DMS153 treated with DMSO at 0.1 percent for 48 hours (cell line): ENCODE measurements at regions not wholly inside any gene's neighbourhood (a gene's known extent, or its start where the extent isn't known, plus 50 kb on each side); places are given as distances from the start of the nearest gene placed in this dataset.
"Not testable (repeated sequence)": the region's sequence is repeated elsewhere in the genome, so short reads cannot be mapped to it uniquely, and the experiment has no call there.

Experiments
- DNase-seq: peaks from one replicate; lab custom pipeline; 2025; ENCODE audit not compliant: unreplicated experiment; lab: John Stamatoyannopoulos, UW

GRCh38 chr18:1039421-1039820 is 134.8 kb downstream of the ADCYAP1 start:
- DNase-seq = no peak

- not testable (repeated sequence) for DNase-seq
Measured at GRCh38 chr18:1043039-1043438, 138.4 kb downstream of the ADCYAP1 start.

DNA sequence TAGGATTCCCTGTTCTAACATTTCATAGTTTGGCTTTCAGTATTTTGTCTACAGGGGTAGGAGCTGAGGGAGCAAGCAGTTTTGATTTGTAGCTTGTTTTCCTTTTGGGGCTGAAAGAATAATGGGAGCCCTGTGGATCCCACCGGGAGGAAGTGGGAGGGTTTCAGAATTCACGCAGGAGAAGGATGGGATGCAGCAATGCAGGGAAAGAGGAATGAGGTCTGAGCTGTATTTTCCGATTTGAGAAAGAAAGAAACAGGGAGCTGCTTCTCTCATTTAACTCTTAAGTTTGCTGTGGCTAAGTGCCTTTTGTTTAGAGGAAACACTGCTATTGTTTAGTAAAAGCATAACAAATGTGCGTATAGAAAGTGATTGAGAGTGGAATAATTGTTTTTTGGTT is 141.0 kb downstream of the ADCYAP1 start:
- DNase-seq = no peak

DNA sequence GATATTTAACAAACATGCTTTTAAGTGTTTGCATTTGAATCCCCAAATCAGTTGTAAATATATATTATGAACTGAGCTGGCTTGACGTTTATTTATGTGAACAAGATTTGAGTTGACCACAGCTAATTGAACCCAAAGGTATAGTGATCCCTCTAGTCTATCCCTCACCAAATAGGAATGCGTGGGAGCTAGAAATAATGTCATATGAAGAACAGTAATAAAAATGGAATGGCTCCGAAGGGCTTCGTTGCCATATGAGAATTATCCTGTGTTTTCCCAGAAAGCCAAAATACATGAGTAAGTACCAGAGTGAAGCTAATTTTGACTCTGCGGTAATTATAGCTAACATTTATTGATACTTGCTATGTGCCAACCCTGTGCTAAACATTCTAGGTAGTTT is 142.7 kb downstream of the ADCYAP1 start:
- no peak for DNase-seq

DNA sequence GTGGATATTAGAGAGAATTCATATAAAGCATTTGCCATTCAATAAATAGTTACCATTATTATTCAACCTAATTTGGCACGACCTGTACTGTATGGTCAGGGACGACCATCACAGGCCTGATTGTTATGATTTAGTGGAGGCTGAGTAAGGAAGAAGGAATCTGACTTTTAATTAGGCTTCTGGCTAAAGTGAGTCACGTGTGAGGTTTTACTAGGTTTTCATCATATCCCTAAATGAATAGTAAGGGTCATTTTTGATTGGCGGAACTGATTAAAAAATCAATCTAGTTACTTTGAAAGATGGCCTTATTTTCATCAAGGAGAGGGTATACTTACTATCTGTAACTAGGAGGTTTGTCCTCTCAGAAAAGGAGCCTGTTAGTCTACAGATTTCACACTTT is 143.4 kb downstream of the ADCYAP1 start:
- DNase-seq = no peak

- no peak for DNase-seq
Measured at GRCh38 chr18:1049173-1049572, 144.5 kb downstream of the ADCYAP1 start.

DNA sequence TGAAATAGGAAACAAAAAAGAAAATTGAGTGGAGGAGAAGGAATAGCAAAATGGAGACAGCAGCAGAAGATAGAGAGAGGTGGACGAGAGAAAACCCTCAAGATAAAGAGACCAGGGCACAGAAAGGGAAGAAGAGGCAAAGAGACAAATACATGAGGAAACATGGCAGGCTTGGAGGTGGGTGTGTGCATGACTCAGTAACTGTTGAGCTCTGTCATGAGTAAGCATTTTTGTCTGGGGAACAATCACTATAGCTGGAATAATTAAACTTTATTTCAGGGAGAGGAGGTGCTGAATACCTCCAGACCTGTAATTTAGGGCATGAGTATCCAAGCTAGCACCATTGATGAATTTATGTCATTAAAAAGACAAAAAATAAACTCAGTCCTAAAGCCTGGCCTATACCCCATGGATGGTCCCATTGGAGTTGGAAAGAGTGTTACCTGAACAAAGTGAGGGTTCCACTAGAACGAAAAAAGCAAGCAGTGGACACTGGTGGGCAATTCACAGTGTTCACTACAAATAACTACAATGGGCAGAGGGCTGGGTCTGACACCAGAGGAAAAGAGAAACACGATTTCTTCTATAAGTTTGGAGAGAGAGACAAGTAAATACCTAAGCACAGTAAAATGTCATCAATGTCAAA is 145.5 kb downstream of the ADCYAP1 start:
- DNase-seq = no peak

- no peak for DNase-seq
Measured at GRCh38 chr18:1052301-1052700, 147.6 kb downstream of the ADCYAP1 start.

DNA sequence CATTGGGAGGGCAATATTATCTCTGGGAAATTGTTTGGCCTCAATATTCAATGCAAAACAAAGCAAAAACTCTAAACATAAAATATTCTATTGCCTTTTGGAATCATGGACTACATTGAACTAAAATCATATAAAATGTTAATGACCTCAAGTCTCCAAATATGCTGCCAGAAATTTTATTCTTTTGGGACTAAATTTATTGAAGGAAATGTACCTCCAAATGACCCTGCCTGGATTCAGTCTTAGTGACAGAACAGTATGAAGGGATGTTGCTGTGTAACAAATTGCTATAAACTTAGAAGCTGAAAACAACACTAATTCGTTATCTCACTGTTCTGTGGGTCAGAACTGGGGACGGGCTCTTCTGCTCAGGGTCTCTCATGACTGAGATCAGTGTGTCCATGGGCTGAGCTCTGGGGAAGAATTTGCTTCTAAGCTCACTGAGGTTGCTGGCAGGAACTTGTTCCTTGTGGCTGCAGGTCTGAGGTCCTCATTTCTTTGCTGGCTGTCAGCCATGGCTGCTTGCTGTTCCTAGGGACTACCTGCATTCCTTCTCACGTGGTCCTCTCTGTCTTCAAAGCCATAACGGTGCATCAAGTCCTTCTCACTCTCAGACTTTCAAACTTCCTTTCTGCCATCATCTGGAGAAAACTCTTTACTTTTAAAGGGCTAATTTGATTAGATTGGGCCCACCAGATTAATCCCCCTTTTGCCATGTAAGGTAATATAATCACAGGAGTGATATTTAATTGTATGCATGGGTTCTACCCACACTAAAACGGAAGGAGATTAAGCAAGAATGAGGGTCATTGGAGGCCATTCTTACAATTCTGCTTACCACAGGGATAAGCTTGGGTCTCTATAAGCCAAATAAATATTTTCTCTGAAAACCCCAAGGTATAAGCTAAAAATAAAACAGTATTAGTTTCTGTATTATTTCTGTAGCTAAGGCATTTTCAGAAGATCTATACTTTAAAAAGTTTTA is 149.0 kb downstream of the ADCYAP1 start:
- DNase-seq = no peak

DNA sequence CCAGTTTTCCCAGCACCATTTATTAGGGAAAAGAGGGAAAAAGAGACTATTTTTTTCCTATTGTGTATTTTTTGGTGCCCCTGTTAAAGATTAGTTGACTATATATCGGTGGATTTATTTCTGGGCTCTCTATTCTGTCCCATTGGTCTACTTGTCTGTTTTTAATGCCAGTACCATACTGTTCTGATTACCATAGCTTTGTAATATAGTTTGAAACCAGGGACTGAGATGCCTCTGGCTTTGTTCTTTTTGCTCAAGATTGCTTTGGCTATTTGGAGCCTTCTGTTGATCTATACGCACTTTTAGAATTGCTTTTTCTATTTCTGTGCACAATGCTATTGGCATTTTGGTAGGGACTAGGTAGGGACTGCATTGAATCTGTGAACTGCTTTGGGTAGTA is 151.7 kb downstream of the ADCYAP1 start:
- DNase-seq = no peak

GRCh38 chr18:1057367-1057766 is 152.7 kb downstream of the ADCYAP1 start:
- no peak for DNase-seq

GRCh38 chr18:1062588-1062987 is 157.9 kb downstream of the ADCYAP1 start:
- DNase-seq = no peak

DNA sequence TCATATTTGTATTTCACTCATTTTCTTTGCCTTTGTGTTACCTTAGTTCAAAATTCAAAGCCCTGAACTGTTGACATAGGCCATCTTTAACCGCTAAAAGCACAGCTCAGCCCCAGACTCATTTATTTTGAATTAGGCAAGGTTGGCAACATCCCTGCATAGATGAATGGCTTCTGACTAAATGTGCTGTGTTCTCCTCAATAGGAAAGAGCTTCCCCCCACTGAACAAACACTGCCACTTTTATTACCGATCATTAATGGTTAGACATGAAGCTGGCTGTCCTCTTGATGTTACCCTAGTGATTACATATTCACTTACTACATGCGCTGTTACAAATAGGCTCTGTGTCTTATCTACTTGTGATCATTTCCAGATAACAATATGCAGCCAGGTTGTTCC is 170.7 kb downstream of the ADCYAP1 start:
- peak; percentile 78 for DNase-seq

- no peak for DNase-seq
Measured at GRCh38 chr18:1075876-1076275, 171.2 kb downstream of the ADCYAP1 start.

GRCh38 chr18:1078301-1078700 is 173.6 kb downstream of the ADCYAP1 start:
- no peak for DNase-seq

- DNase-seq = not testable (repeated sequence)
Measured at GRCh38 chr18:1083675-1084074, 179.0 kb downstream of the ADCYAP1 start.

GRCh38 chr18:1090758-1091157 is 186.1 kb downstream of the ADCYAP1 start:
- DNase-seq = no peak

- DNase-seq = no peak
Measured at GRCh38 chr18:1092228-1092627, 187.6 kb downstream of the ADCYAP1 start.

GRCh38 chr18:1094409-1094808 is 189.7 kb downstream of the ADCYAP1 start:
- no peak for DNase-seq

- DNase-seq = not testable (repeated sequence)
Measured at GRCh38 chr18:1097991-1098735, 193.5 kb downstream of the ADCYAP1 start.

- no peak for DNase-seq
Measured at GRCh38 chr18:1102848-1103247, 198.2 kb downstream of the ADCYAP1 start.

DNA sequence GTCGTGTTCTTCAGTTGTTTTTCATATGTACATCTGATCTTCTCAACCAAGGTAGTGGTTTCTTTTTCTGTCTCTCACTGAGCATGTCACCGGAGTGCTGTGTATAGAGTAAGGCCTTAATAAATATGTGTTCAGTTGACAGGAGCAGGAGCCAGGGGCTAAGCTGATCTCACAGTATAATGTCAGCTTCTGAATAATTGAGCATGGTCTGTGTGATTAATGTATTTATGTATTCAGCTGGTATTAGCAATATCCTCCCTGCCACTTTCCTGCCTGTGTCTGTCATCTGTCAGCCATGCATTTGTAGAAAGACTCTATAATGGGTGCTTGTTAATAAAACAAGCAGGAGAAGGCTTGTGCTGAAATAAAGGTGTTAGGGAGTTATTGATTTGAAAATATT is 198.9 kb downstream of the ADCYAP1 start:
- DNase-seq = no peak
